BLaER1 (cell line): ENCODE measurements at regions not wholly inside any gene's neighbourhood (a gene's known extent, or its start where the extent isn't known, plus 50 kb on each side); places are given as distances from the start of the nearest gene placed in this dataset.
A peak's percentile ranks its signal among the peaks of the same experiment; 100 is the strongest.
"Not testable (repeated sequence)": the region's sequence is repeated elsewhere in the genome, so short reads cannot be mapped to it uniquely, and the experiment has no call there.

Experiments
- H3K27ac ChIP-seq: shearing (Covaris generic); formaldehyde crosslinking; 2 replicates; pipeline ENCODE4 v1.8.1; 2022
- H3K27me3 ChIP-seq: shearing (Covaris generic); formaldehyde crosslinking; 2 replicates; pipeline ENCODE4 v1.8.1; 2022
- H3K36me3 ChIP-seq: shearing (Covaris generic); formaldehyde crosslinking; 2 replicates; pipeline ENCODE4 v1.8.1; 2022
- H3K4me1 ChIP-seq: shearing (Covaris generic); formaldehyde crosslinking; 2 replicates; pipeline ENCODE4 v1.8.1; 2022
- H3K4me2 ChIP-seq: shearing (Covaris generic); formaldehyde crosslinking; 2 replicates; pipeline ENCODE4 v1.8.1; 2022
- H3K4me3 ChIP-seq: shearing (Covaris generic); formaldehyde crosslinking; 2 replicates; pipeline ENCODE4 v1.8.1; 2022
- H3K9ac ChIP-seq: shearing (Covaris generic); formaldehyde crosslinking; 2 replicates; pipeline ENCODE4 v1.8.1; 2022
- H3K9me3 ChIP-seq: shearing (Covaris generic); formaldehyde crosslinking; 2 replicates; pipeline ENCODE4 v1.8.1; 2022
- H4K20me1 ChIP-seq: shearing (Covaris generic); formaldehyde crosslinking; 2 replicates; pipeline ENCODE4 v1.8.1; 2022
- Cebpa-rat ChIP-seq: shearing (Covaris generic); IDR thresholded peaks from 2 replicates; pipeline ENCODE4 v1.8.1; 2022

DNA sequence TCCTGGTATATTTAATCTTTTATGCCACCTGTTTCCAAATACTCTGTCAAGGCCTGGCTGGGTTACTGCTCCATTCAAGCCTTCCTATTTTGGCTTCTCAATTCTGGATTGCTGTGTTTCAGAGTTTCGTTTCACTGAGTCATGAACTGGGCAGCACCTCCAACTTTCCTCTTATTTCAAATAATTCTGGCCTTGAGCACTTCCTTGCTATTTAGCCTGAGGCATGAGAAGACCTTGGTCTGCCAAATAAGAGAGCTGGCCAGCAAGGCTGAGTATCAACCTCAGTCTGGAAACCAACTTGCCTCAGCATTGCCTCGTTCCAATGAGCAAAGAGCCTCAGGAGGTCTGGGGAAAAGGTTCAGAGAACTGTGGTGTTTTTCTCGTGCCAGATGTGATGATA lies 66.6 kb downstream of the TNFAIP3 start:
- no peak for TF ChIP-seq Cebpa-rat
- no peaks in the 10 kb centered on the region for H3K36me3 ChIP-seq
- H3K4me1 ChIP-seq: peaks cover 45% of the 10 kb centered on the region
- peaks cover 48% of the 10 kb centered on the region for H3K9me3 ChIP-seq
- no peaks in the 10 kb centered on the region for H3K27me3 ChIP-seq
- H3K27ac ChIP-seq: peak overlapping the region; percentile 38
- peak overlapping the region; percentile 20; the same call in 1 of the 2 replicates for H3K4me2 ChIP-seq
- no peak overlapping the region for H3K9ac ChIP-seq
- no peaks in the 10 kb centered on the region for H4K20me1 ChIP-seq
- H3K4me3 ChIP-seq: no peak overlapping the region

DNA sequence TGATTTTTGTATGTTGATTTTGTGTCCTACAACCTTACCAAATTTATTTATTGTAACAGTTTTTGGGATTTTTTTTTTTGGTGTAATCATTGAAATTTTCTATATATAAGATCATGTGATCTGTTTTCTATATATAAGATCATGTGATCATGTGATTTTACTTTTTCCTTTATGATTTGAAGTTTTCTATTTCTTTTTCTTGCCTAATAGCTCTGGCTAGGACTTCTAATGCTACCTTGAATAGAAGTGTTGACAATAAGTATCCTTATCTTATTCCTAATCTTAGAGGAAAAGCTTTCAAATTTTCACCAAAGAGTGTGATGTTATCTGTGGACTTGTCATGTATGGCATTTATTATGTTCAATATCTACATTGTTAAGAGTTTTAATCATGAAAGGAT lies 69.7 kb downstream of the TNFAIP3 start:
- Histone ChIP-seq H3K9me3 (peaks cover 42% of the 10 kb centered on the region), H3K36me3 (no peaks in the 10 kb centered on the region), H3K4me1 (peaks cover 40% of the 10 kb centered on the region), H3K9ac (no peak overlapping the region), H3K27me3 (no peaks in the 10 kb centered on the region), H3K27ac (no peak overlapping the region), H3K4me3 (no peak overlapping the region), H3K4me2 (no peak overlapping the region), H4K20me1 (no peaks in the 10 kb centered on the region)
- TF ChIP-seq Cebpa-rat: no peak

DNA sequence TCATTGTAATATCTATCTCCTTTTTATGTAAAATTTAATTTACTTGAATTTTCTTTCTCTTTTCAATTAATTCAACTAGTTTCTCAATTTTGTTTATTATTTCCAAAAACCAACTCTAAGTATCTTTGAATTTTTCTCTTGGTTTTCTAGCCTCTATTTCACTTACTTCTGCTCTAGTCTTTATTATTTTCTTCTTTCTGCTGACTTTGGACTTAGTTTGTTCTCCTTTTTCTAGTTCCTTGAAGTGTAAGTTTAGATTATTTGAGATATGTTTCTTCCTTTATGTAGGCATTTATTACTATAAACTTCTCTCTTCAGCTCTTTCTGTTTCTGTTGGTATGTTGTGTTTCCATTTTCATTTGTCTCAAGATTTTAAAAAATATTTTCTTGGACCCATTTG lies 70.8 kb downstream of the TNFAIP3 start:
- no peaks in the 10 kb centered on the region for H3K36me3 ChIP-seq
- H3K27ac ChIP-seq: no peak overlapping the region
- H3K4me3 ChIP-seq: no peak overlapping the region
- no peaks in the 10 kb centered on the region for H4K20me1 ChIP-seq
- no peaks in the 10 kb centered on the region for H3K27me3 ChIP-seq
- H3K9ac ChIP-seq: no peak overlapping the region
- H3K4me2 ChIP-seq: no peak overlapping the region
- peaks cover 38% of the 10 kb centered on the region for H3K9me3 ChIP-seq
- H3K4me1 ChIP-seq: peaks cover 30% of the 10 kb centered on the region
- TF ChIP-seq Cebpa-rat: no peak

DNA sequence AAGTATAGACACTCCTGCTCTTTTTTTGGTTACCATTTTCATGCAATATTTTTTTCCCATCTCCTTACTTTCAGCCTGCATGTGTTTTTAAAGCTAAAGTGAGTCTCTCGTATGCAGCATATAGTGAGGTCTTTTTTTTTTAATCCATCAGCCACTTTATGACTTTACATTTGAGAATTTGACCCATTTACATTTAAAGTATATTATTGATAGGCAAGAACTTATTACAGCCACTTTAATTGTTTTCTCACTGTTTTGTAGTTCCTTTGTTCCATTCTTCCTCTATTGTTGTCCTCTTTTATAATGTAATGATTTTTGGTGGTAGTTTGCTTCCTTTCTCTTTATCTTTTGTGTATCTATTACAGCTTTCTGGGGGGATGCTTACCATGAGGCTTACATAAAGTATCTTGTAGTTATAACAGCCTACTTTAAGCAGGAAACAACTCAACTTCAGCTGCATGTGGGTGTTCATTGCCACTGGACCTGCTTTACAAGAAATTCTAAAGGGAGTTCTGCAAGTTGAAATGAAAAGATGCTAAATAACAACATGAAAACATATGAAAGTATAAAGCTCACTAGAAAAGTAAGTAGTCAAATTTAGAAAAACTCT lies 71.8 kb downstream of the TNFAIP3 start:
- Histone ChIP-seq H4K20me1 (no peaks in the 10 kb centered on the region), H3K9ac (no peak overlapping the region), H3K4me3 (no peak overlapping the region), H3K27me3 (no peaks in the 10 kb centered on the region), H3K4me2 (no peak overlapping the region), H3K9me3 (peaks cover 32% of the 10 kb centered on the region), H3K27ac (no peak overlapping the region), H3K4me1 (peaks cover 25% of the 10 kb centered on the region), H3K36me3 (no peaks in the 10 kb centered on the region)
- TF ChIP-seq Cebpa-rat: no peak

DNA sequence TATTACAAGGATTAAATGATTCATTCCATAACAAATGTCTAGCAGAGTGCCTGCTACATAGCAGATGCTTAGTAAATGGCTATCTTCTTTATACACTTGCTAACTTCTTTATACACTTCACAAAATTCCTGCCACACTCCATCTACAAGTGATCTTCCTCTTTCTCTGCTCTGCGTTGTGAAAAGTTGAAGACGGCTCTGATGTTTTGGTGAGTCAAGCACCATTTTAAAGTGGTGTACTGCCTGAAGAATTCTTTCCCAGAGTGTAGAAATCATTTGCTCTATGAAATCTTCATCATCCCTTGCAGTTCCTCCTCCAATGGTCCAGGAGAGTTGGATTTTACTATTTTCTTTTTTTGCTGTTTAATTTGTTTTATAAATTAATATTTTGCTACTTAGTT lies 74.9 kb downstream of the TNFAIP3 start:
- Histone ChIP-seq H3K4me2 (no peak overlapping the region), H3K27ac (no peak overlapping the region), H4K20me1 (no peaks in the 10 kb centered on the region), H3K36me3 (no peaks in the 10 kb centered on the region), H3K4me3 (no peak overlapping the region), H3K4me1 (peaks cover 37% of the 10 kb centered on the region), H3K9me3 (peaks cover 14% of the 10 kb centered on the region), H3K9ac (no peak overlapping the region), H3K27me3 (no peaks in the 10 kb centered on the region)
- TF ChIP-seq Cebpa-rat: no peak

DNA sequence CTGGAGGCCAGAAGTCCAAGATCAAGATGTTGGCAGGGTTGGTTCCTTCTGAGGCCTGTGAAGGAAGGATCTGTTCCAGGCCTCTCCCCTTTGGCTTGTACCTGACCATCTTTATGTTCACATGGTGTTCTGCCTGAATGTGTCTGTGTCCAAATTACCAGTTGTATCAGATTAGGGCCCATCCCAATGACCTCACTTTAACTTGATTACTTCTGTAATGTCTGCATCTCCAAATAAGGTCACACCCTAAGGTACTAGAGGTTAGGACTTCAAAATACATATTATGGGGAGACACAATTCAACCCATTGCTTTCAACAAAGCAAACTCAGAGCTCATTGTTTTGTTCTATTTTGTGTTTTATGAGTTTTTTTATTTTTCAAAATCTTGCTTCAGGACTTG lies 75.7 kb downstream of the TNFAIP3 start:
- no peak for TF ChIP-seq Cebpa-rat
- Histone ChIP-seq H4K20me1 (no peaks in the 10 kb centered on the region), H3K4me2 (no peak overlapping the region)

DNA sequence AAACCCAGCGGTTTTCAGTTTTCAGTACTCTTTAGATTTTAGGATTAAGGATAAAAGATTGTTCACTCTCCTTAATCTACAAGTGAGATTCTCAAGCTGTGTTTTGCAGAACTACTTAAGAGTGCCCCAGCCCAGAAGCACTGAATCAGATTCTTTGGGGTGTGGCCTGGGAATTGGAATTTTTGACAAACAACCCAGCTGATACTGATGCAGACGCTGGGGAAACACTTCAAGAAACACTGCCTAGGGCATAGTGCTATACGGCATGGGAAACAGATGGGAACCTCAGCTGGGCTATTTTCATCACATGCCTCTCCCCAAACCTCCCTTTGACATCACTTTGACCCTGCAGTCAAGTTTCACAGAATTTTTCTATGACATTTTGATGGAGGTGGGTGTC lies 77.3 kb downstream of the TNFAIP3 start:
- Histone ChIP-seq H3K4me2 (peak overlapping the region; percentile 47), H3K4me1 (peaks cover 37% of the 10 kb centered on the region)
- H3K9ac ChIP-seq, H3K36me3 ChIP-seq, H4K20me1 ChIP-seq, H3K9me3 ChIP-seq, H3K4me3 ChIP-seq, H3K27ac ChIP-seq, H3K27me3 ChIP-seq: not testable (repeated sequence)

More for the DNA sequence above, 75.7 kb downstream of the TNFAIP3 start:
- H3K27me3 ChIP-seq: no peaks in the 10 kb centered on the region
- H3K9me3 ChIP-seq: peaks cover 14% of the 10 kb centered on the region
- H3K27ac ChIP-seq: no peak overlapping the region
- no peak overlapping the region for H3K9ac ChIP-seq
- H3K4me3 ChIP-seq: no peak overlapping the region
- H3K36me3 ChIP-seq: no peaks in the 10 kb centered on the region
- H3K4me1 ChIP-seq: peaks cover 37% of the 10 kb centered on the region

DNA sequence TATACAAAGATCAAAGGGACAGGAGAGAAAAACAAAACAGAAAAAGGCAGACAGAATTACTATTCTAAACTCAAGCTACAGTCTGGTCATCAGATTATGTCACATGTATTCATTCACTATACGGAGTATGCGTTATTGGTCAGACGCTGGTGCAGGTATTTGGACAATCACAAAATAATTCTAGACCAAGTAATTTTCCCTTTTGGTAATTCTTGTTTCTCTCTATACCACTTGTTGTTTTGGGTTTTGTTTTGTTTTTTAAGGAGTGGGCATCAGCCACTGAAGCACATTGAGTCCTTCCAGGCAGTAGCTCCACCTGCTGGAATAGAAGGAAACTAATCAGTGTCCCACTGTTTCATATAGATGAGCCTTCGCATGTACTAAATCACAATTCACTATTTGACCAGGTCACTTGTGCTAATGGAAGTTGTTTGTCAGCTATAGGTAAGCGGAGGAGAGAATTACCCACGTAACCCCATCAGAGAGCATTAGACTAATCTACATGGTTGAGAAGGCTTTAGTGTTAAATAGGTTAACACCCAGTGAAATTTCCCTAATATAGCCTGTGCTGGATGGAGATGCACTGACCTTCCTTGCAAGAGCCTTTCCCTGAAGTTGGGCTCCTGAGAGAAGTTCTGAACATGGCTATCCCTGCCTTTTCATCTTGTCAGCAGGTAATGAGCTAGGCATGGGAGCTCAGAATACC lies 77.9 kb downstream of the TNFAIP3 start:
- Histone ChIP-seq H3K4me3 (no peak overlapping the region), H3K36me3 (no peaks in the 10 kb centered on the region), H3K27ac (no peak overlapping the region), H4K20me1 (no peaks in the 10 kb centered on the region), H3K4me1 (peaks cover 32% of the 10 kb centered on the region), H3K4me2 (peak overlapping the region; percentile 47), H3K9ac (no peak overlapping the region), H3K27me3 (no peaks in the 10 kb centered on the region), H3K9me3 (no peaks in the 10 kb centered on the region)
- no peak for TF ChIP-seq Cebpa-rat

DNA sequence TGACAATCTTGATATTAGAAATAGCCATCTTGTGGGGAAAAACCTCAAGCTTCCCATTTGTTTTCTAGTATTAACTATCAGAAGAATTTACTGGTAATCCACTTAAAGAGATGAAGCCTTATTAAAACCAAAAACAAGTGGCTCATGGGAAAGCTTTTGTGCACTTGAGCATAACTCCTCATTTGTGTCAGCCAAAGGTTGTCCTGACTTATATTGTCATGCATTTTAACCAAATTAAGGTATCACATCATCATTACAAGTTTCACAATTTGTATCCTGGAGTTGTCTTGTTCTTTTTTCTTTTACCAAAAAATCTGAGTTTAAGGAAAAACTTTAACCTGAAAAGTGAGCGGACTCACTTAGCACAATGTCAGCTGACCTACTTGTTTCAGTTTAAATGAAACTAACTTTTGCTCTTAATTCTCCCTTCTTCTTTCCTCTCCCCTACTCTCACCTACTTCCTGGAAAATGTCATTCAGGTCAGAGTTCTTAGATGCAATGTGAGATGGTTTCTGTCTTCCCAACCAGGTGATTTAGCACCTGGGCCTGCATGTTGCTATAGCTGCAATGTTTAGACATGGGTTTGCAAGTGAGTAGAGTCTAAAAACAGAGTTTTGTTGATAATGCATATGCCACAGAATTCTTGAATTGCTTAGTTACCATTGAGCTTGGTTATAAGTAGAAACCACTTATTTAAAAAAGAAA lies 82.8 kb downstream of the TNFAIP3 start:
- no peak overlapping the region for H3K4me3 ChIP-seq

DNA sequence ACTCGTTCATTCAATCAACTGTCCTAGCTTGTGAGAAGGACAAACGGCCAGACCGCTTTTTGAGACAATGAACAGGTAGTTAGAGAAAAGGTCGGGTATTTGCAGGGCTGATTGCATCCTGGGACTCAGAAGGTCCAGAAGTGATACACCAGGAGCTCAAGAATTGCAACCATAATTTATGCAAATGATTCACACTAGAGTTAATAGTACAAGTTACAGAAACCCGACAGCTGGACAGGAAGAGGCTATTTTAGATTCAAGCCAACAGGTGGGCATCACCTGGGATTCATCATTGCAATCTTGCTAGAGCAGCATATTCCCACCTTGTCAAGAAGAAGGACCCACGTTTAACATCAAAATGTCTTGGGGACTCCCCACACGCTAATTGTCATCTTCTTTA lies 83.5 kb downstream of the TNFAIP3 start:
- Histone ChIP-seq H3K27ac (no peak overlapping the region), H3K36me3 (no peaks in the 10 kb centered on the region), H3K4me2 (no peak overlapping the region), H3K9me3 (peaks cover 4% of the 10 kb centered on the region; the same call in 1 of the 2 replicates), H3K4me3 (no peak overlapping the region), H3K27me3 (no peaks in the 10 kb centered on the region), H4K20me1 (no peaks in the 10 kb centered on the region), H3K4me1 (no peaks in the 10 kb centered on the region), H3K9ac (no peak overlapping the region)
- TF ChIP-seq Cebpa-rat: no peak

More for the DNA sequence above, 82.8 kb downstream of the TNFAIP3 start:
- Histone ChIP-seq H3K27ac (no peak overlapping the region), H3K9me3 (no peaks in the 10 kb centered on the region), H3K4me2 (no peak overlapping the region), H3K4me1 (peaks cover 7% of the 10 kb centered on the region), H3K9ac (no peak overlapping the region), H3K27me3 (no peaks in the 10 kb centered on the region), H4K20me1 (no peaks in the 10 kb centered on the region), H3K36me3 (no peaks in the 10 kb centered on the region)
- TF ChIP-seq Cebpa-rat: no peak
